ENCODE measurements at regions not wholly inside any gene's neighbourhood (a gene's known extent, or its start where the extent isn't known, plus 50 kb on each side); places are given as distances from the start of the nearest gene placed in this dataset.

GRCh38 chr17:22253007-22253406 lies 560.7 kb downstream of the KCNJ18 start:
- TF ChIP-seq POLR2A (IDR thresholded peaks at IDR 0.05): no peak
- TF ChIP-seq, protein P1, sequence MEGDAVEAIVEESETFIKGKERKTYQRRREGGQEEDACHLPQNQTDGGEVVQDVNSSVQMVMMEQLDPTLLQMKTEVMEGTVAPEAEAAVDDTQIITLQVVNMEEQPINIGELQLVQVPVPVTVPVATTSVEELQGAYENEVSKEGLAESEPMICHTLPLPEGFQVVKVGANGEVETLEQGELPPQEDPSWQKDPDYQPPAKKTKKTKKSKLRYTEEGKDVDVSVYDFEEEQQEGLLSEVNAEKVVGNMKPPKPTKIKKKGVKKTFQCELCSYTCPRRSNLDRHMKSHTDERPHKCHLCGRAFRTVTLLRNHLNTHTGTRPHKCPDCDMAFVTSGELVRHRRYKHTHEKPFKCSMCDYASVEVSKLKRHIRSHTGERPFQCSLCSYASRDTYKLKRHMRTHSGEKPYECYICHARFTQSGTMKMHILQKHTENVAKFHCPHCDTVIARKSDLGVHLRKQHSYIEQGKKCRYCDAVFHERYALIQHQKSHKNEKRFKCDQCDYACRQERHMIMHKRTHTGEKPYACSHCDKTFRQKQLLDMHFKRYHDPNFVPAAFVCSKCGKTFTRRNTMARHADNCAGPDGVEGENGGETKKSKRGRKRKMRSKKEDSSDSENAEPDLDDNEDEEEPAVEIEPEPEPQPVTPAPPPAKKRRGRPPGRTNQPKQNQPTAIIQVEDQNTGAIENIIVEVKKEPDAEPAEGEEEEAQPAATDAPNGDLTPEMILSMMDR (IDR thresholded peaks at IDR 0.05): no peak
